ENCODE measurements at regions not wholly inside any gene's neighbourhood (a gene's known extent, or its start where the extent isn't known, plus 50 kb on each side); places are given as distances from the start of the nearest gene placed in this dataset.

- Histone ChIP-seq H3K9me3 (ENCODE audit: low read length) (no peaks in the 10 kb centered on the region), H3K4me1 (ENCODE audit: insufficient read depth, low read length) (no peaks in the 10 kb centered on the region), H3K27me3 (ENCODE audit: insufficient read depth, low read length, poor library complexity, severe bottlenecking) (no peaks in the 10 kb centered on the region), H3K27ac (ENCODE audit: low read depth, low read length) (no peak overlapping the region), H3K4me3 (ENCODE audit: low read length) (no peak overlapping the region), H3K36me3 (ENCODE audit: insufficient read depth, low read length) (no peaks in the 10 kb centered on the region)
- POLR2A ChIA-PET = no interaction called here
- CTCF ChIA-PET = no interaction called here
- H3K4me3 Mint-ChIP-seq = no peak overlapping the region
- no peak for DNase-seq
- H3K9me3 Mint-ChIP-seq = peaks cover 0 to 14% (median 3%) of the 10 kb centered on the region in 5 donors
- no peaks in the 10 kb centered on the region for H3K4me1 Mint-ChIP-seq
- no peak overlapping the region for H3K27ac Mint-ChIP-seq
- no peaks in the 10 kb centered on the region for H3K36me3 Mint-ChIP-seq
- no peaks in the 10 kb centered on the region for H3K27me3 Mint-ChIP-seq
These were observed 95.1 kb downstream of the DIO2 start for GRCh38 chr14:80116157-80116556.

GRCh38 chr14:80110721-80111120 lies 100.6 kb downstream of the DIO2 start:
- H3K9me3 ChIP-seq (ENCODE audit: low read length) = peaks cover 4% of the 10 kb centered on the region
- no peak overlapping the region for H3K4me3 ChIP-seq (ENCODE audit: low read length)
- no peaks in the 10 kb centered on the region for H3K4me1 ChIP-seq (ENCODE audit: insufficient read depth, low read length)
- Mint-ChIP-seq H3K36me3 (no peaks in the 10 kb centered on the region), H3K4me1 (no peaks in the 10 kb centered on the region), H3K4me3 (no peak overlapping the region), H3K27ac (no peak overlapping the region), H3K9me3 (peaks cover 0 to 14% (median 2%) of the 10 kb centered on the region in 5 donors), H3K27me3 (no peaks in the 10 kb centered on the region)
- no peaks in the 10 kb centered on the region for H3K36me3 ChIP-seq (ENCODE audit: insufficient read depth, low read length)
- H3K27me3 ChIP-seq (ENCODE audit: insufficient read depth, low read length, poor library complexity, severe bottlenecking) = no peaks in the 10 kb centered on the region
- ChIA-PET CTCF (no interaction called here), POLR2A (no interaction called here)
- DNase-seq = no peak
- H3K27ac ChIP-seq (ENCODE audit: low read depth, low read length) = no peak overlapping the region

DNA sequence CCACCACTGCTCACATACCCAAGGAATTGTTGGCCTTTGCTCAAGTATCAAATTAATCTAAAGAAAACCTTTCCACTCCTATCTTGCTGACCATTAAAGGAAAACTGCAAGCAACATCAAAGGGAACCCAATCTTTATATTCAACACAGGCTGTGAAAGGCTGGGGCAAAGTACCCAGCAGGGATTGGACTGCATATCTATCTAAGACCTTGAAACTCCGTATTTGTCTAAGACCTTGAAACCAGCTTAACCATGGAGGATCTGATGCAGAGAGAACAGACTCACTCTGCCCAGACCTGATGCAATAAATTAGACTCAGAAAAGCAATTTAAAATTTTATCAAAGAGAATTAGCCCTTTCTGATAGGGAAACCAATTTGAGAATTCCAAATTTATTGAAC lies 102.2 kb downstream of the DIO2 start:
- Mint-ChIP-seq H3K9me3 (peaks cover 0 to 4% (median 0%) of the 10 kb centered on the region in 5 donors), H3K36me3 (no peaks in the 10 kb centered on the region), H3K27me3 (no peaks in the 10 kb centered on the region), H3K27ac (no peak overlapping the region), H3K4me1 (no peaks in the 10 kb centered on the region), H3K4me3 (no peak overlapping the region)
- Histone ChIP-seq H3K4me1 (ENCODE audit: insufficient read depth, low read length) (no peaks in the 10 kb centered on the region), H3K4me3 (ENCODE audit: low read length) (no peak overlapping the region), H3K27ac (ENCODE audit: low read depth, low read length) (no peak overlapping the region), H3K27me3 (ENCODE audit: insufficient read depth, low read length, poor library complexity, severe bottlenecking) (no peaks in the 10 kb centered on the region), H3K9me3 (ENCODE audit: low read length) (peaks cover 4% of the 10 kb centered on the region), H3K36me3 (ENCODE audit: insufficient read depth, low read length) (no peaks in the 10 kb centered on the region)
- CTCF ChIA-PET = no interaction called here
- POLR2A ChIA-PET = no interaction called here
- DNase-seq = no peak

DNA sequence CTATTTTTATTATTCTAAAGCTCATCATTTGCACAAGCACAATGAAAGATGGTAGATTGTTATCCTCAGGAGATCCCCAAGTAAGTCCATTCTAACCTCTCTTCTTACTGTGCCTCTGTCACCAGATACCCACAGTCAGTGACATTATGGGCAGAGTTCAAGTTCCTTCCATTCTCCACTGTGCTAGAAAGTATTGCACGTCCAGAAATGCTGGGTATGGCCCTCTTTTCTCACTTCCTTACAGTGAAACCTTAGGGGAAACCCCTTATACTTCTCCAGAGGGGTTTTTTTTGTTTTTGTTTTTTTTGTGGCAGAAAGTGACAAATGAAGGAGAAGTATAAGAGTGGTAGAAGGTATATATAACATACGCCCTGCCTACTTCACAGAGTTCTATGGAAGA lies 102.9 kb downstream of the DIO2 start:
- Histone ChIP-seq H3K4me1 (ENCODE audit: insufficient read depth, low read length) (no peaks in the 10 kb centered on the region), H3K36me3 (ENCODE audit: insufficient read depth, low read length) (no peaks in the 10 kb centered on the region), H3K4me3 (ENCODE audit: low read length) (no peak overlapping the region), H3K9me3 (ENCODE audit: low read length) (peaks cover 4% of the 10 kb centered on the region), H3K27ac (ENCODE audit: low read depth, low read length) (no peak overlapping the region), H3K27me3 (ENCODE audit: insufficient read depth, low read length, poor library complexity, severe bottlenecking) (no peaks in the 10 kb centered on the region)
- no peaks in the 10 kb centered on the region for H3K36me3 Mint-ChIP-seq
- H3K4me3 Mint-ChIP-seq = no peak overlapping the region
- H3K4me1 Mint-ChIP-seq = no peaks in the 10 kb centered on the region
- no peak for DNase-seq
- ChIA-PET CTCF (no interaction called here), POLR2A (no interaction called here)
- H3K27ac Mint-ChIP-seq = no peak overlapping the region
- H3K9me3 Mint-ChIP-seq = peaks cover 0 to 4% (median 0%) of the 10 kb centered on the region in 5 donors
- no peaks in the 10 kb centered on the region for H3K27me3 Mint-ChIP-seq

- no peaks in the 10 kb centered on the region for H3K4me1 Mint-ChIP-seq
- peaks cover 0 to 12% (median 0%) of the 10 kb centered on the region in 5 donors for H3K9me3 Mint-ChIP-seq
- no peaks in the 10 kb centered on the region for H3K36me3 Mint-ChIP-seq
- no peaks in the 10 kb centered on the region for H3K4me1 ChIP-seq (ENCODE audit: insufficient read depth, low read length)
- H3K27me3 Mint-ChIP-seq = no peaks in the 10 kb centered on the region
- H3K4me3 ChIP-seq (ENCODE audit: low read length) = no peak overlapping the region
- CTCF ChIA-PET = no interaction called here
- H3K27ac Mint-ChIP-seq = no peak overlapping the region
- POLR2A ChIA-PET = no interaction called here
- no peak for DNase-seq
- no peaks in the 10 kb centered on the region for H3K36me3 ChIP-seq (ENCODE audit: insufficient read depth, low read length)
- H3K9me3 ChIP-seq (ENCODE audit: low read length) = peaks cover 4% of the 10 kb centered on the region
- H3K27me3 ChIP-seq (ENCODE audit: insufficient read depth, low read length, poor library complexity, severe bottlenecking) = no peaks in the 10 kb centered on the region
- no peak overlapping the region for H3K27ac ChIP-seq (ENCODE audit: low read depth, low read length)
- H3K4me3 Mint-ChIP-seq = no peak overlapping the region
These were observed 105.8 kb downstream of the DIO2 start for GRCh38 chr14:80105488-80105994.

DNA sequence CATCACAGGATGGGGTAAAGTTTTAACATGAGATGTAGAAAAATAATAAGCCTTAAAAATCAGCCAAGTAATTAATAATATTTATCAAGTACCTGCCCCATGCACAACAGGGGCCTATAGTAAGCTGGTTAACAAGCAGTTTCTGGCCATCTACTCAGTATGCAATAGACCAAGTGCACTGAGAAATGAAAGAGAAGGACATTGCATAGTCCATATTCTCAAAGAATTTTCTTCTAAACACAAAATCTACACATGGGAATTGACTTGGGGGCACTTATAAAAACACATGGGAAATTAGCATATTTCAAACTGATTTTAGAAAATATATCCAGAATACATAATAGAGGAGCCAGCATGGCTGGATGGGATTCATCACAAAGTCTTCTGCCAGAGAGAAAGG lies 109.5 kb downstream of the DIO2 start:
- H3K4me3 Mint-ChIP-seq = no peak overlapping the region
- no peaks in the 10 kb centered on the region for H3K27me3 Mint-ChIP-seq
- Histone ChIP-seq H3K27ac (ENCODE audit: low read depth, low read length) (no peak overlapping the region), H3K4me1 (ENCODE audit: insufficient read depth, low read length) (no peaks in the 10 kb centered on the region), H3K9me3 (ENCODE audit: low read length) (no peaks in the 10 kb centered on the region), H3K36me3 (ENCODE audit: insufficient read depth, low read length) (no peaks in the 10 kb centered on the region), H3K4me3 (ENCODE audit: low read length) (no peak overlapping the region), H3K27me3 (ENCODE audit: insufficient read depth, low read length, poor library complexity, severe bottlenecking) (no peaks in the 10 kb centered on the region)
- H3K4me1 Mint-ChIP-seq = no peaks in the 10 kb centered on the region
- no peak for DNase-seq
- no peak overlapping the region for H3K27ac Mint-ChIP-seq
- no peaks in the 10 kb centered on the region for H3K36me3 Mint-ChIP-seq
- ChIA-PET POLR2A (no interaction called here), CTCF (no interaction called here)
- H3K9me3 Mint-ChIP-seq = peaks cover 2 to 8% (median 4%) of the 10 kb centered on the region in 5 donors

- H3K4me3 Mint-ChIP-seq = no peak overlapping the region
- POLR2A ChIA-PET = no interaction called here
These were observed 110.6 kb downstream of the DIO2 start for GRCh38 chr14:80100681-80101080.

GRCh38 chr14:80095623-80096022 lies 115.7 kb downstream of the DIO2 start:
- ChIA-PET CTCF (no interaction called here), POLR2A (no interaction called here)
- Histone ChIP-seq H3K9me3 (ENCODE audit: low read length) (no peaks in the 10 kb centered on the region), H3K36me3 (ENCODE audit: insufficient read depth, low read length) (no peaks in the 10 kb centered on the region), H3K4me3 (ENCODE audit: low read length) (no peak overlapping the region), H3K4me1 (ENCODE audit: insufficient read depth, low read length) (no peaks in the 10 kb centered on the region), H3K27ac (ENCODE audit: low read depth, low read length) (no peak overlapping the region), H3K27me3 (ENCODE audit: insufficient read depth, low read length, poor library complexity, severe bottlenecking) (no peaks in the 10 kb centered on the region)
- no peak for DNase-seq
- Mint-ChIP-seq H3K9me3 (peaks cover 0 to 8% (median 7%) of the 10 kb centered on the region in 5 donors), H3K4me3 (no peak overlapping the region), H3K36me3 (no peaks in the 10 kb centered on the region), H3K27ac (no peak overlapping the region), H3K27me3 (no peaks in the 10 kb centered on the region), H3K4me1 (no peaks in the 10 kb centered on the region)

More at GRCh38 chr14:80100681-80101080, 110.6 kb downstream of the DIO2 start:
- Mint-ChIP-seq H3K36me3 (no peaks in the 10 kb centered on the region), H3K27me3 (no peaks in the 10 kb centered on the region), H3K9me3 (peaks cover 4 to 8% (median 6%) of the 10 kb centered on the region in 5 donors), H3K27ac (no peak overlapping the region), H3K4me1 (no peaks in the 10 kb centered on the region)
- Histone ChIP-seq H3K4me3 (ENCODE audit: low read length) (no peak overlapping the region), H3K36me3 (ENCODE audit: insufficient read depth, low read length) (no peaks in the 10 kb centered on the region), H3K27me3 (ENCODE audit: insufficient read depth, low read length, poor library complexity, severe bottlenecking) (no peaks in the 10 kb centered on the region), H3K4me1 (ENCODE audit: insufficient read depth, low read length) (no peaks in the 10 kb centered on the region), H3K9me3 (ENCODE audit: low read length) (no peaks in the 10 kb centered on the region), H3K27ac (ENCODE audit: low read depth, low read length) (no peak overlapping the region)
- DNase-seq = no peak
- CTCF ChIA-PET = no interaction called here

GRCh38 chr14:80087411-80087810 lies 123.9 kb downstream of the DIO2 start:
- no peak overlapping the region for H3K27ac Mint-ChIP-seq
- ChIA-PET CTCF (no interaction called here), POLR2A (no interaction called here)
- Histone ChIP-seq H3K27me3 (ENCODE audit: insufficient read depth, low read length, poor library complexity, severe bottlenecking) (no peaks in the 10 kb centered on the region), H3K4me3 (ENCODE audit: low read length) (no peak overlapping the region), H3K9me3 (ENCODE audit: low read length) (no peaks in the 10 kb centered on the region), H3K27ac (ENCODE audit: low read depth, low read length) (no peak overlapping the region), H3K36me3 (ENCODE audit: insufficient read depth, low read length) (no peaks in the 10 kb centered on the region), H3K4me1 (ENCODE audit: insufficient read depth, low read length) (no peaks in the 10 kb centered on the region)
- no peaks in the 10 kb centered on the region for H3K36me3 Mint-ChIP-seq
- no peak overlapping the region for H3K4me3 Mint-ChIP-seq
- no peaks in the 10 kb centered on the region for H3K4me1 Mint-ChIP-seq
- peaks cover 0 to 19% (median 3%) of the 10 kb centered on the region in 5 donors for H3K9me3 Mint-ChIP-seq
- no peak for DNase-seq
- no peaks in the 10 kb centered on the region for H3K27me3 Mint-ChIP-seq

Measured in CD8-positive, alpha-beta memory T cell (primary cell).